CD4-positive, alpha-beta T cell (primary cell): ENCODE measurements at regions not wholly inside any gene's neighbourhood (a gene's known extent, or its start where the extent isn't known, plus 50 kb on each side); places are given as distances from the start of the nearest gene placed in this dataset.

ENCODE experiments used
- ATAC-seq: fragments of 200-7000 bp; cut with Tn5 transposase; one replicate; pipeline ENCODE4 v1.10.0; 2022; ENCODE audit warnings: mild to moderate bottlenecking; ENCODE audit not compliant: poor library complexity
- CTCF ChIA-PET: fragments of 350-600 bp; sonication (Branson Sonifier 250); formaldehyde crosslinking; loops from one replicate; lab custom pipeline; 2021; ENCODE audit warnings: antibody characterized with exemption, inconsistent platforms; lab: Charles Lee
- POLR2A ChIA-PET: fragments of 350-600 bp; sonication (Branson Sonifier 250); formaldehyde crosslinking; loops from one replicate; lab custom pipeline; 2021; ENCODE audit warnings: antibody characterized with exemption, inconsistent platforms; lab: Charles Lee
- DNase-seq, 14 experiments: peaks; one replicate each; pipeline ENCODE4 v3.0.0-alpha.2; 2013 to 2020; ENCODE audit warnings: mixed read lengths in 2 of 14
- H3K27ac ChIP-seq, 2 donors: one replicate each; pipeline versions ENCODE4 v1.5.1 to v1.7.0; 2013; ENCODE audit warnings: low read length in 2 of 2, low read depth in 1 of 2, mild to moderate bottlenecking in 1 of 2
- H3K27me3 ChIP-seq, 2 experiments: 1 replicate in 1 of 2; 2 replicates in 1 of 2; pipeline versions ENCODE4 v1.6.1 to v1.7.0; 2013; ENCODE audit warnings: low read length in 2 of 2, control low read depth in 1 of 2, mild to moderate bottlenecking in 1 of 2, moderate library complexity in 1 of 2; ENCODE audit not compliant: insufficient read depth in 2 of 2, control insufficient read depth in 1 of 2
- H3K36me3 ChIP-seq: one replicate; pipeline ENCODE4 v1.6.1; 2013; ENCODE audit warnings: low read length, control low read depth; ENCODE audit not compliant: insufficient read depth
- H3K4me1 ChIP-seq: one replicate; pipeline ENCODE4 v1.6.1; 2013; ENCODE audit warnings: low read length, control low read depth; ENCODE audit not compliant: insufficient read depth
- H3K4me3 ChIP-seq: one replicate; pipeline ENCODE4 v1.5.1; 2013; ENCODE audit warnings: mild to moderate bottlenecking, low read length, moderate library complexity
- H3K9me3 ChIP-seq, 2 experiments: 1 replicate in 1 of 2; 2 replicates in 1 of 2; pipeline versions ENCODE4 v1.6.1 to v1.7.0; 2013; ENCODE audit warnings: low read length in 2 of 2, mild to moderate bottlenecking in 2 of 2, control low read depth in 1 of 2, moderate library complexity in 1 of 2; ENCODE audit not compliant: control insufficient read depth in 1 of 2, insufficient read depth in 1 of 2
- H3K27ac Mint-ChIP-seq: one replicate; pipeline ENCODE4 v1.8.0; 2020; ENCODE audit warnings: mixed read lengths
- H3K27me3 Mint-ChIP-seq: one replicate; pipeline ENCODE4 v1.8.0; 2021; ENCODE audit warnings: mixed read lengths
- H3K36me3 Mint-ChIP-seq: one replicate; pipeline ENCODE4 v1.8.0; 2021; ENCODE audit warnings: low read depth, mixed read lengths
- H3K4me1 Mint-ChIP-seq: one replicate; pipeline ENCODE4 v1.8.0; 2021; ENCODE audit warnings: low read depth, mixed read lengths
- H3K4me3 Mint-ChIP-seq: one replicate; pipeline ENCODE4 v1.8.0; 2020; ENCODE audit warnings: mild to moderate bottlenecking, mixed read lengths
- H3K9me3 Mint-ChIP-seq: one replicate; pipeline ENCODE4 v1.8.0; 2020; ENCODE audit warnings: mixed read lengths
- intact Hi-C, 2 experiments: fragments of 100-400 bp; cut with DNase I in 1 of 2; cut with micrococcal nuclease in 1 of 2; formaldehyde crosslinking; loops; one replicate each; pipeline versions ENCODE4 v1.15.1 to v1.9.0; 2023 to 2025; cut with DNase I, micrococcal nuclease
- TF ChIP-seq, protein P1 (sequence below): fragments of 200-600 bp; IDR thresholded peaks from one replicate; pipeline ENCODE4 v1.8.0; 2022; ENCODE audit warnings: antibody characterized with exemption, mild to moderate bottlenecking

DNA sequence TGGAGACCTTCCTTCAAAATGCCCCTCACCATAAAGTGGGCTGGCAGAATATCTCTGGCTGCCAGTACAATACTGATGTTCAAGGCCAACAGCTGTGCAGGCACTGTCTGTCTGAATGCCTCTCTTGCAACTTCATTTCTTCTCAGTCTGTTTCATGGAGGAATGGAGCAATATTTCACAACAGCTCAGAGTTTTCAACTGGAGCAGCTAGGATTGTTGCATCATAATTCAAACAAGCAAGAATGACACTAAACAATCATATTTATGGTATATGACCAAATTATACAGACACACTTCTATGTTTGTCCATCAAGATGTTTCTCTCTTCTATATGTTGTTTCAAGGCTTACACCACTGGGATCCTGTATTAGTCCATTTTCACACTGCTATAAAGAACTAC is 444.2 kb downstream of the LRATD1 start:
- Mint-ChIP-seq H3K27ac (no peak overlapping the region), H3K9me3 (no peaks in the 10 kb centered on the region), H3K4me1 (no peaks in the 10 kb centered on the region), H3K36me3 (no peaks in the 10 kb centered on the region), H3K4me3 (no peak overlapping the region), H3K27me3 (peaks cover 6% of the 10 kb centered on the region)
- POLR2A ChIA-PET, result no interaction called here
- CTCF ChIA-PET, result no interaction called here
- TF ChIP-seq, protein P1, sequence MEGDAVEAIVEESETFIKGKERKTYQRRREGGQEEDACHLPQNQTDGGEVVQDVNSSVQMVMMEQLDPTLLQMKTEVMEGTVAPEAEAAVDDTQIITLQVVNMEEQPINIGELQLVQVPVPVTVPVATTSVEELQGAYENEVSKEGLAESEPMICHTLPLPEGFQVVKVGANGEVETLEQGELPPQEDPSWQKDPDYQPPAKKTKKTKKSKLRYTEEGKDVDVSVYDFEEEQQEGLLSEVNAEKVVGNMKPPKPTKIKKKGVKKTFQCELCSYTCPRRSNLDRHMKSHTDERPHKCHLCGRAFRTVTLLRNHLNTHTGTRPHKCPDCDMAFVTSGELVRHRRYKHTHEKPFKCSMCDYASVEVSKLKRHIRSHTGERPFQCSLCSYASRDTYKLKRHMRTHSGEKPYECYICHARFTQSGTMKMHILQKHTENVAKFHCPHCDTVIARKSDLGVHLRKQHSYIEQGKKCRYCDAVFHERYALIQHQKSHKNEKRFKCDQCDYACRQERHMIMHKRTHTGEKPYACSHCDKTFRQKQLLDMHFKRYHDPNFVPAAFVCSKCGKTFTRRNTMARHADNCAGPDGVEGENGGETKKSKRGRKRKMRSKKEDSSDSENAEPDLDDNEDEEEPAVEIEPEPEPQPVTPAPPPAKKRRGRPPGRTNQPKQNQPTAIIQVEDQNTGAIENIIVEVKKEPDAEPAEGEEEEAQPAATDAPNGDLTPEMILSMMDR, result no peak
- intact Hi-C loops, result no loop called here
- DNase-seq (no peak), ATAC-seq (no peak)
- Histone ChIP-seq H3K27ac (no peak overlapping the region), H3K4me1 (no peaks in the 10 kb centered on the region), H3K27me3 (no peaks in the 10 kb centered on the region), H3K36me3 (no peaks in the 10 kb centered on the region), H3K4me3 (no peak overlapping the region), H3K9me3 (no peaks in the 10 kb centered on the region)

DNA sequence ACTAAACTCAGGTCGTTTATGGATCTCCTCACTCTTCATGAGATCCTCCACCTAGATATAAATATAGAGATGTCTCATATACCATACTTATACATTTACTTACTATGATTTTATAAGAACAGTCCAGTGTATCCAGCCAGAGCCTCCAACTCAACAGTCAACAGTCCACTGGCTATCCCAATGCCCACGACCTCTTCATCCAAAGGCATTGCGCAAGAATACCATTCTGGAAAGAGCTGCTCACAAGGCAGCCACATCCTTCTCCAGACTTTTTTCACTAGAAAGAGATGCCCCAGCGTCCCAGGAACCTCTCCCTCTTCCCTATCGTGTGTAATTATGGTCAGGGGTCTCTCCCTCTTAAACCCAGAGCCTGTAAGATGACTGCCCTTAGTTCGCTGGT is 448.8 kb downstream of the LRATD1 start:
- Histone ChIP-seq H3K4me3 (no peak overlapping the region), H3K27me3 (no peaks in the 10 kb centered on the region), H3K9me3 (peaks cover 0 to 12% of the 10 kb centered on the region in 2 experiments), H3K27ac (no peak overlapping the region), H3K4me1 (no peaks in the 10 kb centered on the region), H3K36me3 (no peaks in the 10 kb centered on the region)
- Mint-ChIP-seq H3K4me1 (no peaks in the 10 kb centered on the region), H3K27me3 (peaks cover 6% of the 10 kb centered on the region), H3K36me3 (no peaks in the 10 kb centered on the region), H3K4me3 (no peak overlapping the region), H3K27ac (no peak overlapping the region), H3K9me3 (no peaks in the 10 kb centered on the region)
- no peak for DNase-seq
- ATAC-seq, result no peak
- TF ChIP-seq, protein P1, result no peak
- intact Hi-C loops, result no loop called here
- ChIA-PET CTCF (no interaction called here), POLR2A (no interaction called here)

DNA sequence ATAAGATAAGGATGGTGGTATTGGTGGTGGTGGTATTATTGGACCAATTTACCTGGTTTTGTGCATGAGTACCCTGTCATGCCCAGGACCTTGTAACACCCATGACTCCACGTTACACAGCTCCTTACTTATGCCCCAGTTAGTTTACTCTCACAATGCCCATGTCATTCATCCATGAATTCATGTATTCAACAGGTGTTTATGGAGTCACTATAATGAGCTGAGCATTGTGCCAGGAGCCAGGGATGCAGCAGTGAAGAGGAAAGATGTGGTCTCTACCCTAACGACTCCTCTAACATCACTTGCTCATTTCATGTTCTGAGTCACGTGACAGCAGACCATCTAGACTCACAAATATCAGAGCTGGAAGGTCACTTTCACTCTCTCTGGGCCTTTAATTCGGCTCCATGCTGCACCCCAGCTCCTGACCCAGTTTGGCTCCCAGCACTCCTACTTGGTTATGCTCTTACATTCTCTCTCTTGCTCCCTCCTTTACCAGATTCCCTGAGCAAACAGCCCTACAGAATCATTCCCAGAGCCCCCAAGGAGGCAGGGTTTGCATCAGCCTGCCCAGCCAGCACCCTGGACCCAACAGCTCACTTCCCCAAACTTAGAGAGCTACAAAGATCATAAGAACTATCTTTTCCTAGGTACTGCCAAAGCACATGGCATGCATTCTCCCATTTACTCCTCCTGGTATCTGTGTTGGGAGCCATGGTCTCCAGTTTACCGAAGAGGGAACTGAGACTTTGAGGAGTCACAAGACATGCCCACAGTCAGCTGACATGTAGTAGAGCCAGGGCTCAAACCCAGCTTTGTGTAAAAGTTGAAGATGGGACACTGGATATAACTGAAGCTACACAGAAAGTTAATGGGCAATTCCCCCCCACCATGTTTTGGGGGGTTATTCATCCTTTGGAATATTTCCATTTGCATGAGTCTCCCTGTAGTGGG is 449.9 kb downstream of the LRATD1 start:
- CTCF ChIA-PET, result interaction anchor here (1.4 kb wide), 1 partner anchor 13 kb away, joined by 3 read pairs; no protein-coding TSS in a partner anchor
- Mint-ChIP-seq H3K4me1 (no peaks in the 10 kb centered on the region), H3K4me3 (no peak overlapping the region), H3K9me3 (no peaks in the 10 kb centered on the region), H3K27me3 (peaks cover 6% of the 10 kb centered on the region), H3K27ac (no peak overlapping the region), H3K36me3 (no peaks in the 10 kb centered on the region)
- Histone ChIP-seq H3K9me3 (peaks cover 0 to 12% of the 10 kb centered on the region in 2 experiments), H3K27ac (no peak overlapping the region), H3K36me3 (no peaks in the 10 kb centered on the region), H3K27me3 (no peaks in the 10 kb centered on the region), H3K4me1 (no peaks in the 10 kb centered on the region), H3K4me3 (no peak overlapping the region)
- intact Hi-C loops, result no loop called here
- DNase-seq (no peak), ATAC-seq (no peak)
- POLR2A ChIA-PET, result no interaction called here
- TF ChIP-seq, protein P1, result no peak
